NCI-H1105 (cell line): ENCODE measurements at regions not wholly inside any gene's neighbourhood (a gene's known extent, or its start where the extent isn't known, plus 50 kb on each side); places are given as distances from the start of the nearest gene placed in this dataset.

Source experiments
- DNase-seq: peaks from one replicate; lab custom pipeline; 2025; lab: John Stamatoyannopoulos, UW

- DNase-seq, result no peak
Measured at GRCh38 chr7:33728873-33729551, 176.3 kb upstream of the BMPER start.

DNA sequence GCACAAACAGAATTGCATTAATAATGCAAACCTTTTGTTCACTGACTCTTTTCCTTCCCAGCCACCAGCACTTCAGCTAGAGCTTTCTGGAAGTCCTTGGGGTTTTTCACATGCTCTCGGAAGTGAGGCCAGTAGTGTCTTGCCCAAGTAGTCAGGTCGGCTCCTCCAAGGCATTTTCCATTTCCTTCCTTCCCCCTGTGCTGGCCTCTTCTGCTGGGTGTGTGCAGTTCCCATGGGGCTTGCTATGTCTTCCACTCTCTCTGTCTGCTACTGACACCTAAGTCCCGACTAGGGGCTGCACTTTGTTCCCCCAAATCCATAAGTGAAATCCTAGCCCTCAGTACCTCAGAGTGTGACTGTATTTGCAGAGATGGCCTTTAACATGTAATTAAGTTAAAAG lies 175.6 kb upstream of the BMPER start:
- DNase-seq, result no peak

DNA sequence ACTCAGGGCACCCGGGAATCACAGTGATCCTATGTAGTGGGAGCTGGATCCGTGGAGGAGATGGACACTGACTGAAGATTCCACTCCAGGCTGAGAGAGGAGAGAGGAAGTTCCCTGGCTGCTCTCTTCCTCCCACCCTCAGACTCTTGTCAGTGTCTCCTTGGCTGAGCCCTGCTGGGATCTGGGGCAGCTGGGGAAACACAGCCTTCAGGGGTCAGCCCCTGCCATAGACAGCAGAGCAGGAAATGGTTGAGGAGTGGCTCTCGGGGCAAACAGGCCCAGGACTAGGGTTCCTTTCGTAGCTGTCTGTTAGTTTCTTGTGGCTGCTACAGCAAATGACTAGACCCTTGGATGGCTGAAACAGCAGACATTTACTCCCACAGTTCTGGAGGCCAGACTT lies 174.4 kb upstream of the BMPER start:
- DNase-seq, result no peak

DNA sequence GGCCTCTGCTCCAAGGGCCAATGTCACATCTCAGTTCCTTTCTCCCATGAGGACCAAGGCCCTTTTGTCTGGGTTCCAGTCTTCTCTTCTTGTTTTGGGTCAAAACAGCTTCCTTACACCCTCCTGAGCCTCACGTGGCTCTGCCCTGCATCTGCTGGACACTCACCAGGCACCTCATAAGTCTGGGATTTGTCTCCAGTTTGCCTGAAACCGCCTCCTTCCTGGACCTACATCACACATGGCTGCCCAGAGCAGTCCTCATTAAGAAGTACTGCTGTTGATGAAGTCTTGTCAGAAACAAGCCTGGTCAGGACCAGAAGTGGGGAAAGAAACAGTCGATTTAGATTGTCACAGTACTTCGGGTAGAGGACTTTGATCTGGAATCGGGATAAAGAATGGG lies 173.4 kb upstream of the BMPER start:
- DNase-seq, result no peak

DNA sequence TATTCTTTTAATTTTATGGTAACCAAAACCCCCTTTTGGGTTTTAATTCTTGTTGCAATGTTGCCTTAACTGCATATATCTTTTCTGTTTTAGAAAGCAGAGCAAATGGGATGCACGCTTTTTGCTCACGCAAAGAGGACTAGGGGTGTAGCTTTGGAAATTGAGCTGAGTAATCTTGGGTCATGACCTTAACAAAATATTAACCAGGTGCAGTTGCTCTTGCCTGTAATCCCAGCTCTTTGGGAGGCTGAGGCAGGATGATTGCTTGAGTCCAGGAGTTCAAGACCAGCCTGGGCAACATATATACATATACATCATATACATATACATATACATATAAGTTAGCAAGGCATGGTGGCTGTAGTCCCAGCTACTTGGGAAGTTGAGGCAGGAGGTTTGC lies 172.9 kb upstream of the BMPER start:
- DNase-seq, result no peak

DNA sequence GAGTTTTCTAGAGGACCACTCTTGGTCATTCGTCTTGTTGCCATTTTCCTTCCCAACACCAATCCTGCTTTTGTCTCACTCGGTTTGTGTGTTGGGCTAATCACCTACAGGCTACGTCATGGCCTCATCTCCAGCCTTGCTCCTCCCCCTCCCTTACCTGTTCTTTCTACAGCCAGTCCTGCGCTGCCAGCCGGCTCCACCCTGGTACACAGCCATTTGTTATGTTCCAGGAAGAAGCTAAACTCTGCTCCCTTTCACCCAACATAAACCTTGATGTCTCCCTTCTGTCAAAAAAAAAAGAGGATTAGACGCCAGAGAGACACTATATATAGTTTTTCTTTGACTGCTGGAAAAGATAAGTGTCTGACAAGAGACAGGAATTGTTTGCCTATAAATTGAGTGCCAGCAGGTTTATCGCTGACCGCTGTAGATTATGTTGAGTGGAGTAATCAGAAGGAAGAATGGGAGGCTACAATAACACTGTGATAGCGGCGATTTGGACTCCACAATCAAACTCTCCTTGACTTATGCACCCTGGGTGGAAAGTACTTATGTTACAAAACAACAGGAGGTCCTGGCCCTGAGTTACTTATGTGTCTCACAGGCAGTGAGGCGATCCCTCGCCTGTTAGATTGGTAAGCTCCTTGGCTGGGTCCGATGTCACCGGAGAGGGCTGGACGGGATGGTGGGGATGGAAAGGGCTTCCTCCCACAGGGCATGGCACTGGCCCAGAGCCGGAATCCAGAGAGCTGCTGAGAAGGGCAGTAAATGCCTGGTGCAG lies 171.3 kb upstream of the BMPER start:
- peak; percentile 45 for DNase-seq

DNA sequence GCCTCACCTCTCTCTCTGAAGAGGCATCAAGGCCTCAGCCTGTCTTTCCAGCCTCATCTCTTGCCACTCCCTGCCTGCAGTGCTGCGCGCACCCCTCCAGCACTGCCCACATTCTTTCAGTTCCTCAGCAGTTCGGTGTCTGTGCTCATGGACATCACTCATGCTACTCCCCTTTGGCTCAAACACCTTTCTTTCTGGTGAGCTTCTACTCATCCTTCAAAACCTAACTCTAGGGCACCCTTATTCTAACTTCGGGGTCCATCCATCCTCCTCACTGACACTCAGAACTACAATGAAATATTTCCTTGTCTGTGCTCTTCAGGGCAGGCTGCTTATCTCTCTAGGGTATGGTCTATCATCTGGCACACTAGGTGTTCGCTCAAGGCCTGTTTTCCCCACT lies 169.9 kb upstream of the BMPER start:
- DNase-seq, result no peak

DNA sequence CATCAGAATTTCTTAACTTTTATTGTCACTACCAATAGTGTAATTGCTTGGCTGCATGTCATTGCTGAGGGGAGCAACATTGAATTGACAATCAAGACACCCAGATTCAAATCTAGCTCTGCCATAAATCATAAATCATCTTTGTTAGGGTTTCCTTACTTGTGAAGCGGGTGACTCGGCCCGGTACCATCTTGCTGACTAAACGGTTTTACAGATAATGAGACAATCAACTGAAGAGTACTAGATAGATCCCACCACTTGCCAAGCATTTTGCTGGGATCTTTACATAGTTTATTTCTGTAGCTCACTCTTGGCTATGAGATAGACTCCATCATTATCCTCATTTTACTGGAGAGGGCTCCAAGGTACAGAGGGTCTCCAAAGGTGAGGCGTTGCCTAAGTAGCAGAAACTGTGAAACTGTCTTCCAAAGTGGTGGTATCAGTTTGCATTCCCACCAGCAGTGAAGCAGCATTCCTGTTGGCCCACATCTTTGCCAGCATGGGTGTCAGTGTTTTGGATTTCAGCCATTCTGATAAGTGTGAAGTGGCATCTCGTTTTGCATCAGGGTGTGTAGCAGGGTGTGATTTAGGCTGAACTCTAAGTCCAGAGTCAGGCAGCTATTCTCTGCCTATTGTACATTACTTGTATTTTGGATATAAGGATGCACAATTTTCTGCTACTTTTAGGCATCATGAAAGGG lies 168.7 kb upstream of the BMPER start:
- no peak for DNase-seq

GRCh38 chr7:33738260-33738935 lies 166.9 kb upstream of the BMPER start:
- no peak for DNase-seq

- no peak for DNase-seq
Measured at GRCh38 chr7:33739286-33739685, 166.1 kb upstream of the BMPER start.

GRCh38 chr7:33742521-33742920 lies 162.8 kb upstream of the BMPER start:
- no peak for DNase-seq

DNA sequence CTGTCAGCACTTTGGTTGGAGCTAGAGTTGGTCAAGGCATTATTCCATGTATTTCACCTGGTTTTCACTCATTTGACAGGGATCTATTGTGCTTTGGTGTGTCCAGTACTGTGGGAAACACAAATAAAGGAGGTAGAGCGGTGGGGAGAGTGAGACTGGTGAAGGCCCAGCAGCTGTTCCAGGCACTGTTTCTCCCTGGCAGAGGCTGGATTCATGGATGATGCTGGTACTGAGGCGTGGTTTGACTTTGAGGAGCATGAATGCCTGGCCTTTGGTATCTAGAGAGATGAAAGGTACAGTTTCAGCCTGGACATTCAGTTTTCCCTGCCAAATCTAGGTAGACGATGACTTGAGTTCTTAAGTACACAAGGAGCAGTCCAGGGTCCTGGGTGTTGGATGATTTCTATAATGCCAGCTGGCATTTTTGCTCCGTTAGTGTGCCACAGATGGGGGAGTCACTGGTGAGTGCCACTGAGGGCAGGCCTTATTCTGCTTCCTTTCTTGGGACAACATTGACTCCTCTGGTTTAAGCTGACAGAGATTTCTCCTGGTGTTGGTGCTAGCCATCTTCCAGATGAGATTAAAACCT lies 162.2 kb upstream of the BMPER start:
- no peak for DNase-seq

DNA sequence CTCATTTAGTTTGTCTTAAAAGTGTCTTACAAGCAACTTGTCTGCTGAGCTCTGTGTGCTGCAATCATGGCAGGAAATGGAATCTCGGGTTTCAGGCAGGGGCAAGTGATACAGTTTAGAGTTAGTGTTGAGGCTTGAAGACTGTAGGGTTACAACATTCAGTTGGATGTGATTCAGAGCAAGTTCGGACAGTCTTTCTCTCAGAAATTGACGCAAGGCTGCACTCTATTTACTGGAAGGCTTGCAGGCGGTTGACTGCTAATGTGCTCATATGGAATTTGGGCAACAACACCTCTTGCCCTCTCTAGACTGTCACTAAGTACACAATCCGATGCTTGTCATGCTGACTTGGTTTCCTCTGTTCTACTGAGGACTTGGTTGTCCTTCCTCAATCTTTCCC lies 161.7 kb upstream of the BMPER start:
- no peak for DNase-seq

DNA sequence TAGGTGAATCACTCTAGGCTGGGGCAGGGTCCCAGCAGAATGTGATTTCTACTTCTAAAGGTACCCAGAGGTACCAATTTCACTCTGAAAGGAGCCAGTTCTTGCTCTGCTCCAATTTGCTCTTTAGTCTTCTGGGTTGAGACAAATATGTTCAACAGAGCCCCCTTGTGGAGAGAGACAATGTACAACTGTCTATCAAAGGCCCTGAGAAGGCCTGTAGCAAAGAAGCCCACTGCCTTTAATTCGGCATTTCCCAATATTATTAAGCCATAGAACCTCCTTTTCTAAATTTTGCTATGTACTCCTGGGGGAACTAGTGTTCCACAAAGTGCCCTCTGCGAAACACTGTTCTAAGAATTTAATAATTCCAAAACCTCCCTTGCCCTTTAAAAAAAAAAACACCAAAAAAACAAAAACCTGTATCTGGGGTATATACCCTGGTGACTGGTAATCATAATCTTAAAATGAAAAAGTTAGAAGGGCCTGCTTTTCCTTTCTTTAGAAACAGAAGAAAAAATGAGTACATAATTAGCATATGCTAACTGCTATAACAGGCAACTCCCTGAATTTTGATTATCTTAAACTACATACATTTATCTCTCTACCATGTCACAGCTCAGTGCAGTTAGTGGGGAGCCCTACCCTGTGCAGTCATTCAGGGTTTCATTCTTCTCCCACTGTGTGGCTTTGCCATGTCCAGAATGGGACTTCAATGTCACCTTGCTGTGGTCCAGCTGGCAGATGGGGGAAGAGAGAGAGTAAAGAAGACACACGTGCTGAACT lies 160.9 kb upstream of the BMPER start:
- peak; percentile 43 for DNase-seq

- no peak for DNase-seq
Measured at GRCh38 chr7:33745934-33746333, 159.4 kb upstream of the BMPER start.

DNA sequence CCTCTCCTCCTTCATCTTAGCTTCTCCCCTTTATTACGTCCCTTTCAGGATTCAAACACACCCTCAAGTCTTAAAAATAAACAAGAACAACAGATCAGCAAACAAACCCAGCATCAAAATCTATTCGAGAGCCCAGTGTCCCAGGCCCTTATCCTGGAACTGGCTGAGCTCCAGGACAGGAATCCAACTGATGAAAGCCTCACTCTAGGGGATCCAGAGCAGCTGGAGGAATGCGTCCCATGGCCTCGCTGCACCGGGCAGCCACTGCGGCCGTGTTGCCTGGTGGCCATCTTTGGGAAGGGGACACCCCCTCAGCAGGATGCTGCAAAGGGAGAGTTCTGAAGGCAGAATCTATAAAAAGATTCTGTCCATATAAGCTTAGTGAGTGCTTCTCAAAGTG lies 156.5 kb upstream of the BMPER start:
- DNase-seq, result no peak

DNA sequence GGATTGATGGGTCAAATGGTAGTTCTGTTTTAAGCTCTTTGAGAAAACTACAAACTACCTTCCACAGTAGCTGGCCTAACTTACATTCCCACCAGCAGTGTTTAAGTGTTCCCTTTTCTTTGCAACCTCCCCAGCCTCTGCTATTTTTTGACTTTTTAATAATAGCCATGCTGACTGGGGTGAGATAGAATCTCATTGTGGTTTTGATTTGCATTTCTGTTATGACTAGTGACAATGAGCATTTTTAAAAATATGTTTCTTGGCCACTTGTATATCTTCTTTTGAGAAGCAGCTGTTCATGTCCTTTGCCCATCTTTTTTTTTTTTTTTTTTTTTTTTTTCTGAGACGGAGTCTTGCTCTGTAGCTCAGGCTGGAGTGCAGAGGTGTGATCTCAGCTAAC lies 155.2 kb upstream of the BMPER start:
- no peak for DNase-seq

- DNase-seq, result no peak
Measured at GRCh38 chr7:33751443-33751842, 153.9 kb upstream of the BMPER start.

GRCh38 chr7:33753881-33754525 lies 151.3 kb upstream of the BMPER start:
- DNase-seq, result peak; percentile 7

- DNase-seq, result peak; percentile 63
Measured at GRCh38 chr7:33754933-33755928, 150.1 kb upstream of the BMPER start.
